Embryonic facial prominence (tissue), 1 donor: ENCODE measurements at regions not wholly inside any gene's neighbourhood (a gene's known extent, or its start where the extent isn't known, plus 50 kb on each side); places are given as distances from the start of the nearest gene placed in this dataset.
A peak's percentile ranks its signal among the peaks of the same experiment; 100 is the strongest.

Experiments used
- DNase-seq: peaks from one replicate; pipeline ENCODE4 v3.0.0-alpha.2; 2016; ENCODE audit errors: extremely low spot score

DNA sequence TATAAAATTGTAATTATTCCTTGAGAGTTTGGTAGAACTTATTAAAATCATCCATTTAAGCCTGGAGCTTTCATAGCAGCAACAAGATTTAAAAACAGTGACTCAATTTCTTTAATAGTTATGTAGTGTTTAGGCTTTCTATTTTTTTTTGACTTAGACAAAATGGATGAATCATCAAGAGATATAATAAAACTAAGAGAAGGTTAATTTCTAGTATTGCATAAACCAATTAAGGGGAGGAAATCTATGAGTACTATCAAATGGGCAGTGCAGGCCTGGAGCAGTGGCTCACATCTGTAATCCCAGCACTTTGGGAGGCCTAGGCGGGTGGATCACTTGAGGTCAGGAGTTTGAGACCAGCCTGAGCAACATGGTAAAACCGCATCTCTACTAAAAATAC, 416.3 kb upstream of the USP24 start:
- DNase-seq: no peak

DNA sequence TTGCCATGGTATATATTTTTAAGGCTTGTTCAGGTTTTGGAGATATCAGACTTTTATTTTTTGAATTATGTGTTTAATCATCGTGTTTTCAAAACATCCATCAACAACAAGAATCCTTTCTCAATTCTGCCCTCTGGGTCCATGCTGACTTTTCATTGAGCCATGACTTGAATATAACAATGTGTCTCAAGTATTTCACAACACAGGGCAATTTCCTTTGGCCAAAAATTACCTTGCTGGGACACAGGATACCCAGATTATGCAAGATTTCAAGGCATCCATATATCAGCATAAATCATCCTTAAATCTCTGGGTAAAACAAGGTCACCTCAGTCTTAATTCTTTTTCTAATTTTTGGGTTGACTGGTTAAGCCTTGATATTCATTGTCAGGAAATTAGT, 411.2 kb upstream of the USP24 start:
- no peak for DNase-seq

DNA sequence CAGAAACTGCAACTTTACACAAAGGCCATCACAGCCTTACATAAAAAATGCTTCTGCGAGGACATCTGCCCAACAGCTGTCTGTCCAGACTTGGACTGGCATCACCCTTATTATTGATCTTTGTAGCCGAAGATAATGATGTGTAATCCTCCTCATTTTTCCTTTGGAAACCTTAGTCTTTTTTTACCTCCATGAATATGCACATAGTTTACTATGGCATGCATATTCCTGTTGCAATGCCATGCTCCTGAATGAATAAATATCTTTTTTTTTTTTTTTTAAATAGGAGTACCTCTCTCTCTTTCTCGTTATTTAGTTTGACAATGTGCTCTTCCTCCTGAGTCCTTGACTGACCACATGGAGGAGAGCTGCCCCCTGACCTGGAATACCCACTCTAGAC, 409.6 kb upstream of the USP24 start:
- no peak for DNase-seq

GRCh38 chr1:55623311-55623710, 408.1 kb upstream of the USP24 start:
- DNase-seq: no peak

DNA sequence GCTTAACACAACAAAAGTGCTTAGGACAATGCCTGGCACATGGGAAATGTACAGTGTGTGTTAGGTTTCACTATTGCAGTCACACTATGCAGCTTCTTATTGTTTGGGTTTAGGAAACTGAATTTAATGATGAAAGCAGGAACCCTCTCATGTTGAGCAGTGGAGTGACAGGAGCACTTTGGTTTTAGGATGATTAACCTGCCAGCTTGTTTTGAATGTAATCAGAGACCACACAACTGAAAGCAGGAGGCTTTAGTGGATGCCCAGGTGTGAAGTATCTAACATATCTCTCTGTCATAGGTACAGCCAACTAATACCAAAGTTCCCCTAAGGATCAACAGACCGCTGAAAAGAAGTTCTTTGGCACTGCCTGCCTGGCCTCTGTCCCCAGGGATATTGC, 406.9 kb upstream of the USP24 start:
- no peak for DNase-seq

DNA sequence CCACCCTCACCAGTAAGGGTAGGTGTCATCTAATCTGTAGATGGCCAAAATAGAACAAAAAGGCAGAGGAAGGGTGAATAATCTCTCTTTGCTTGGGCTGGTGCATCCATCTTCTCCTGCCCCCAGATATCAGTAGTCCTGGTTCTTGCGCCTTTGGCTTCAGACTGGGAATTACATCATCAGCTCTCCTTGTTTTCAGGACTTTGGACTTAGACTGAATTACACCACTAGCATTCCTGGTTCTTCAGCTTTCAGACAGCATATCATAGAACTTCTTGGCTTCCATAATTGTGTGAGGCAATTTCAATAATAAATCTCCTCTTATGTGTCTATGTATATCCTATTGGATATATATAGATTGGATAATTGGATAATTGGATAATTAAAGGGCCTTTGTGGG, 403.0 kb upstream of the USP24 start:
- DNase-seq: no peak

GRCh38 chr1:55617288-55617982, 402.3 kb upstream of the USP24 start:
- DNase-seq: no peak

DNA sequence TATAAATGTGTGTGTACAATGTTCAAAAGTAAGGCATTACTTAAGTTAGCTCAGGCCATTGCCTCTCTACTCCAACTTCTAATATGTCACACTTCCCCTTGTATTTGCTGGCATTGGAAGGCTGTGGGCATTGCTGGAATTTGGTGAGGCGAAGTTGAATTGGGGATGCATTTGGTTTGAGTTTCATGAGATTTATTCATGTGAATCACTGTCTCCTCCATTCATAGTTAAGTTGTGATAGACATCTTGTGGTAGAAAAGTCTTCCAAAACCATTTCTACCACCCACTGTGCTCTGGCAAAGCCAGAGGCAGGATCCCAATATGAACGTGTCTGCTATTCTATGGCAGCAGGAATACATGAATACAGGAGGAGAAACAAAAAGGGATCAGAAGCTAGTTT, 397.8 kb upstream of the USP24 start:
- no peak for DNase-seq

DNA sequence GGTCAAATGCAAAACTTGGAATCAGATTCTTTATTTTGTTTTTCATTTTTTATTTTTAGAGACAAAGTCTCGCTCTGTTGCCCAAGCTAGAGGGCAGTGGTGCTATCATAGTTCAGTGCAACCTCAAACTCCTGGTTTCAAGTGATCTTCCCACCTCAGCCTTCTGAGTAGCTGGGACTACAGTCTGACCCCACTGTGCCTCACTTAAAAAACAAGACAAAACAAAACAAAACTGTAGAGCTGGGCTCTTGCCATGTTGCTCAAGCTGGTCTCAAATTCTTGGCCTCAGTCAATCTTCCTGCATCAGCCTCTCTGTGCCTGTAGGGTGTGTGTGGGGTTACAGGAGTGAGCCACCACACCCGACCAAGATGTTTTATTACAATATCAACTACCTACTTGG, 396.0 kb upstream of the USP24 start:
- DNase-seq: no peak

DNA sequence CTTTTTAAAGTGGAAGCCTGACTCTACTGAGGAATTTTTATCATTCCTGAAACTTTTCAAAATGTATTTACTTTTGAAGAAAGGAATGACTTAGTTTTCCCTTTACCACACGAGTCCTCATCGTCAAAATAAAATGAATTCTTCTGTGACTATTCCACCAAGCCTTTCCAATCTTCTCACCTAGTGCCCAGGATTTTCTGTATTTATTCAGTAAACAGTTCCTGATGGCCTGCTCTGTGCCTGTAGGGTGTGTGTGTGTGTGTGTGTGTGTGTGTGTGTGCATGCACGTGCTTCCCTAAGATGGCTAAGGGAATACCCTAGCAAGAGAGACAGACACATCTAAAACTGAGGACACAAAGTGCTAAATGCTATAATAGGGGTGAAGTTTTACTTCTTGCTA, 395.0 kb upstream of the USP24 start:
- DNase-seq: no peak

DNA sequence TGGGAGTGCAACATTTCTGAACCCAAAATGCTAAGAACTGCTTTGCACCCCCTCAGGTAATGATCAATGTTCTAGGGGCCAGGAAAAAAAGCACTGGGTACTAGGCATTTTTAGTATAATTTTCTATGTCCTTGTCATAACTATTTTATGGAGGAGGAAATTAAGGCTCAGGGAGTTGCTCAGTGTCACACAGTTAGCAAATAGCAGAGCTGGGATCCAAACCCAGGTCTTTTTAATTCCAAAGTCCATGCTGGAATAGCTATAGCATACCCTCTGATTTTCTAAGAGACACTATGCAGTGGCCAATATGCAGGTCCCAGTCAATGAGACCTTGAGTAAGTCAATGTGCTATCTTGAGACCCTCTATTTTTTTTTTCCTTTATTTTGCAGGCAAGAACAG, 394.5 kb upstream of the USP24 start:
- DNase-seq: no peak

GRCh38 chr1:55605155-55605554, 390.0 kb upstream of the USP24 start:
- DNase-seq: no peak

GRCh38 chr1:55604749-55605148, 389.6 kb upstream of the USP24 start:
- DNase-seq: no peak

DNA sequence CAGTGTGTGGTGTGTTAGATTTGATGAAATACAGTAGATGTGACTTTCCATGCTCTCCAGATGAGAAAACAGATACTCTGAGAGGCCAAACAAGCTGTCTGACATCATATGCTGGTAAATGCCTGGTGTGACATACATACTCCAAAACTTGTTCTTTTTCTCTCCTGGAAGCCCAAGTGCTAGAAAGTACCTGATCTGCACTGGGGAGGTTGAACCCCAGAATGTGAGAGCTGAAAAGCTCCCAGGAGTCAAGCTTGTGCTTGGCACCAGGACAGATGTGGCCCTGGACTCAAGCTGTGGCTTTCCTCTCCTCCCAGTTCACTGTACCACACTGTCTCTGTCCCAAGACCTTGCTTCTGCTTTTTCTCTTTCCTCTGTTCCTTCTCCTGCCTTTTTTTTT, 389.0 kb upstream of the USP24 start:
- no peak for DNase-seq

GRCh38 chr1:55600242-55600641, 385.1 kb upstream of the USP24 start:
- peak; percentile 14 for DNase-seq

DNA sequence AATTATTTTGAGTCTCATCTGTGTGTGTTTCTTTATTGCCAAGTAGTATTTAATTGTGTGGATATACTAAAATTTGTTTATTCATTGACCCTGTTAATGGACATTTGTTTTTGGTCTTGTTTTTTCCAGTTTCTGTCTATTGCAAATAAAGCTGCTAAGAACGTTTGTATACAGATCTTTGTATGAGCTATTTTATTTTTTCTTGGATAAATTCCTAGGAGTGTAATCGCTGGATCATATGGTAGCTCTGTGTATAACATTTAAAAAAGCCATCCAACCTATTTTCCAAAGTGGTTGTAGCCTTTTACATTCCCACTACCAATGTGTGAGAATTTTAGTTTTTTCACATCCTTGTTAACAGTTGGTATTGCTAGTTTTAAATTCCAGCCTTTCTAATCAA, 382.7 kb upstream of the USP24 start:
- DNase-seq: no peak

- no peak for DNase-seq
These were observed 379.5 kb upstream of the USP24 start for GRCh38 chr1:55594701-55595100.

DNA sequence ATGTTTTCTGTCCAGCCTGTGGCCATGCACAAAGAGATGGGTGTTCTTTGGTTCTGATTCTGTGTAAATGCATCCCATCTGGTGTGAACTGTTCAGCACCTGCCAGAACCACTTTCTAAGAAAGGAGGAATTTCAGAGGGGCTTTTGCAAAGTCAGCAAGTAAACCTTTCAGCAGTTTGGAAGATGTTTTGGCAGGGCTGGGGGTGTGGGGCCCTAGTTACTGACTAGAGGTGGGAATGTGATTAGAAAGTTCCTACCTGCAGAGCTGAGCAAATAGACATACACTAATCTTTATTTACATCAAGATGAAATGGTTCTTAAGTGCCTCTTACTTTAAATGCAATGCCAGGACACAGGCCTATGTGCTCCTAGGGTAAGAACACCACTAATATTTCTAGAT, 378.1 kb upstream of the USP24 start:
- no peak for DNase-seq

GRCh38 chr1:55592122-55592521, 377.0 kb upstream of the USP24 start:
- no peak for DNase-seq

DNA sequence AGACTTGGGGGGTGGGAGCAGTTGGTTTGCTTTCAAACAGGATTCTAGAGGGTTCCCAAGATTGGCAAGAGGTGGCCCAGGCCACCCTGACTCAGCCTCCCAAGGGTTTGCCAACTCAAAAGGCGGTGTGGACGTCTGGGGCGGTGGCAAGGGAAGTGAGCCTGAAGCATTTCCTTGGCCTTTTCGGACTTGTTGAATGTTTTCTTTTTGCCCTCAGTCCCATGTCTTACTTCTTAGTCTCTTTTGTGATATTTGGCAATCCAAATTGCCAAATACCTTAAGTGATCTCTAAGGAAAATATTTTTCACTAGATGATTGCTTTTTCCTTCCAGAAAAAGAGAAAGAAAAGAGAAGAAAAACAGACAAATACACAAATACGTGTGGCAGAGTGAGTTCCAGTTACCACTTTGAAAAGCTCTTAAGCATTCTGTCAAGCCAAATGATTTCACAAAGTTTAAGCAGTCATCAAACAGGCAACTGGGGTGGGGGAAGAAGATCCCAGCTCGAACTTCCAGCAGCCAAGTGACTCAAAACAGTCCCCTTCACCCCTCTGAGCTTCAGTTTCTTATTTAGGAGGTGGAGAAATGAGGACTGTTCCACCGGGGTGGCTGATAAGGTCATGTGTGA, 374.6 kb upstream of the USP24 start:
- DNase-seq: no peak

- no peak for DNase-seq
These were observed 373.1 kb upstream of the USP24 start for GRCh38 chr1:55588309-55588708.

- DNase-seq: no peak
These were observed 371.6 kb upstream of the USP24 start for GRCh38 chr1:55586771-55587170.

GRCh38 chr1:55585402-55585792, 370.2 kb upstream of the USP24 start:
- DNase-seq: no peak
